Bronchial epithelial cell (primary cell): ENCODE measurements at regions not wholly inside any gene's neighbourhood (a gene's known extent, or its start where the extent isn't known, plus 50 kb on each side); places are given as distances from the start of the nearest gene placed in this dataset.

Experiments
- DNase-seq: peaks from one replicate; pipeline ENCODE4 v3.0.0-alpha.2; 2010; ENCODE audit warnings: low read depth
- FAIRE-seq: peaks from 2 replicates; lab custom pipeline; 2011; peaks lifted over from hg19 to GRCh38; lab: Jason Lieb, UNC
- H3K27me3 ChIP-seq: 2 replicates; pipeline ENCODE4 v1.5.1; 2011; ENCODE audit warnings: low read length; ENCODE audit not compliant: control insufficient read depth, insufficient read depth
- H3K36me3 ChIP-seq: 2 replicates; pipeline ENCODE4 v1.5.1; 2011; ENCODE audit warnings: low read length; ENCODE audit not compliant: control insufficient read depth, insufficient read depth
- H3K4me3 ChIP-seq: 2 replicates; pipeline ENCODE4 v1.5.1; 2011; ENCODE audit warnings: mild to moderate bottlenecking, low read depth, low read length, control low read depth
- TF ChIP-seq, protein P1 (sequence below): IDR thresholded peaks from 2 replicates; pipeline ENCODE4 v1.5.1; 2011; ENCODE audit warnings: mild to moderate bottlenecking, moderate library complexity, low read length, control low read depth, inconsistent platforms; ENCODE audit not compliant: insufficient read depth, severe bottlenecking

DNA sequence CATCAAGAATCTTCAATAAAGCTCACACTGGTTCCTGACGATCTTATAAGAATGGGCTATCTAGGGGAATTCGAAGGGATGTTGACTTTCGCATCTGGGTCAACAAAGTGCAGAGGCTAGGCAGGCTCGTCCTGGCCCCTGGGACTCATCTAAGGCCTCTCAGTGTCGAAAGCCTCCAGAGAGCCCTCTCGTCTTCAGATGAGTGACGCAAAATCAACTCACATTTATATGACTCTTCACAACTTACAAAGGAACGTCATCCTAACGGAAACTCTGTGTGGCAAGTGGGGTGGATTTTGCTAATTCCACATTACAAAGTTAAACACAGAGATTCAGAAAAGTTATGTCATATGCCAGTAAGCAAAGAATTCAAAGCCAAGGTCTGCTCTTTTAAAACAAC is 270.5 kb upstream of the EXOC2 start:
- H3K27me3 ChIP-seq, result peaks cover 7% of the 10 kb centered on the region
- FAIRE-seq, result no peak
- no peaks in the 10 kb centered on the region for H3K36me3 ChIP-seq
- H3K4me3 ChIP-seq, result no peak overlapping the region
- no peak for DNase-seq
- TF ChIP-seq, protein P1, sequence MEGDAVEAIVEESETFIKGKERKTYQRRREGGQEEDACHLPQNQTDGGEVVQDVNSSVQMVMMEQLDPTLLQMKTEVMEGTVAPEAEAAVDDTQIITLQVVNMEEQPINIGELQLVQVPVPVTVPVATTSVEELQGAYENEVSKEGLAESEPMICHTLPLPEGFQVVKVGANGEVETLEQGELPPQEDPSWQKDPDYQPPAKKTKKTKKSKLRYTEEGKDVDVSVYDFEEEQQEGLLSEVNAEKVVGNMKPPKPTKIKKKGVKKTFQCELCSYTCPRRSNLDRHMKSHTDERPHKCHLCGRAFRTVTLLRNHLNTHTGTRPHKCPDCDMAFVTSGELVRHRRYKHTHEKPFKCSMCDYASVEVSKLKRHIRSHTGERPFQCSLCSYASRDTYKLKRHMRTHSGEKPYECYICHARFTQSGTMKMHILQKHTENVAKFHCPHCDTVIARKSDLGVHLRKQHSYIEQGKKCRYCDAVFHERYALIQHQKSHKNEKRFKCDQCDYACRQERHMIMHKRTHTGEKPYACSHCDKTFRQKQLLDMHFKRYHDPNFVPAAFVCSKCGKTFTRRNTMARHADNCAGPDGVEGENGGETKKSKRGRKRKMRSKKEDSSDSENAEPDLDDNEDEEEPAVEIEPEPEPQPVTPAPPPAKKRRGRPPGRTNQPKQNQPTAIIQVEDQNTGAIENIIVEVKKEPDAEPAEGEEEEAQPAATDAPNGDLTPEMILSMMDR, result no peak

DNA sequence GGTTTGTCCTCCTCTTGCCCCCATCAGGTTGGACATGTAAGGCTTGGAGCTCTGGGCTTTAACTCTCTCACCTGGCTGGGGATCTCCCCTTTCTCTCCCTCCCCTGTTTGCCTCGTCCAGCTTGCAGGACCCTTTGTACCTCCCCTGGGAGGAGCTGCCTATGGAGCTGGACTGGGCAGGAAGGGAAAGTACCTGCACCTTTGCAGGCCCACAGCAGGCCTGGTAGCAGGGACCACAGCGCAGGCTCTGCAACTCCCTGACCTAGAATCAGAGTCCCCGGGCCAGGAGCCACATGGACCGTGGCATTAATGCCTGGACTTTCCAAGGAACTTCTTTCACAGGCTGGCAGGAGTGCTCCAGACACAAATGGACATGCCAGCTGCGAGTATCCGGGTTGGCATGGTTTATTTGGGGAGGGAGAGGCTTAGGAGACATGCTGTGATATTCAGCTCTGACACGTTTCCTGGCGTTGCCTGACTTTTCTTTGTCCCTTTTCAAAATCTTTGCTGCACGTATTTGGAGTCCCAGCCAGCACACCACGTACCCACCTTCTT is 268.5 kb upstream of the EXOC2 start:
- Histone ChIP-seq H3K27me3 (peaks cover 7% of the 10 kb centered on the region), H3K36me3 (no peaks in the 10 kb centered on the region), H3K4me3 (no peak overlapping the region)
- FAIRE-seq, result no peak
- TF ChIP-seq, protein P1, result no peak
- DNase-seq, result no peak

DNA sequence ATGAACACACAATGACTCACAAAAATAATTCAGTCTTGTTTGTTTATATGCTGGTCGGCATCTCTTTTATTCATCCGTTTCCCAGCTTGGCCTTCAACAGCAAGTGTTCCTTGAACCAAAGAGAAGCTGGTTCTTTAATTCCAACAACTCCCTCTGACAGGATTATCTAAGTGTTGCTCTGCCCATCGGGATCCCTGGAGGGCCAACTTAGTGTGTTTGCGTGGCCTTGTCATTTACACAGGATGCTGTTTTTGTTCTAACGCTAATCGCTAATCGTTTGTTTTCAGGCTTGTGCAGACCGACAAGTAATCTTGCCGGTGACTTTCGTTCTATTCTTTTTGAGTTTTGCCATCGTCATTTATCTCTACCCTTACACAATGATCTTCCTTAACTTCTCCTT is 267.4 kb upstream of the EXOC2 start:
- peaks cover 2% of the 10 kb centered on the region for H3K27me3 ChIP-seq
- no peak for FAIRE-seq

DNA sequence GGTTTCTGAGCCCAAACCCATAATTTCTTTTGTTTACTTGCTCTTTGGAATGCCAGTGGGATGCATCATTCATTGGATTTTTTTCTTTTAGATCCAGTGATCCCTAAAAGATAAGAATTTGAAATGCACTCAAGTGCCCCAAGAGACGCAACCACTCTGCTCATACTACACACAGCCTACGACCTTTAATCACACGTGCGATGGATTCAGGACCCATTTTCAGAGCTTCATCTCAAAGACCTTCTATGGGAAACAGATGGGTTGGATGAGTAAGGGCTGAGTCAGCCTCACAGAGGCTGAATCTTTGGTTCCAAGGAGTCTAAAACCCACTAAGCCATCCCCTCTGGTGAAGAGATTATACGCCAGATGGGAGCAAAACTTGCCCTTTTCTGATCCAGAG is 265.5 kb upstream of the EXOC2 start:
- FAIRE-seq, result no peak
- no peaks in the 10 kb centered on the region for H3K36me3 ChIP-seq

More for the DNA sequence above, 267.4 kb upstream of the EXOC2 start:
- H3K4me3 ChIP-seq, result no peak overlapping the region
- no peaks in the 10 kb centered on the region for H3K36me3 ChIP-seq
- TF ChIP-seq, protein P1, result no peak
- DNase-seq, result no peak

DNA sequence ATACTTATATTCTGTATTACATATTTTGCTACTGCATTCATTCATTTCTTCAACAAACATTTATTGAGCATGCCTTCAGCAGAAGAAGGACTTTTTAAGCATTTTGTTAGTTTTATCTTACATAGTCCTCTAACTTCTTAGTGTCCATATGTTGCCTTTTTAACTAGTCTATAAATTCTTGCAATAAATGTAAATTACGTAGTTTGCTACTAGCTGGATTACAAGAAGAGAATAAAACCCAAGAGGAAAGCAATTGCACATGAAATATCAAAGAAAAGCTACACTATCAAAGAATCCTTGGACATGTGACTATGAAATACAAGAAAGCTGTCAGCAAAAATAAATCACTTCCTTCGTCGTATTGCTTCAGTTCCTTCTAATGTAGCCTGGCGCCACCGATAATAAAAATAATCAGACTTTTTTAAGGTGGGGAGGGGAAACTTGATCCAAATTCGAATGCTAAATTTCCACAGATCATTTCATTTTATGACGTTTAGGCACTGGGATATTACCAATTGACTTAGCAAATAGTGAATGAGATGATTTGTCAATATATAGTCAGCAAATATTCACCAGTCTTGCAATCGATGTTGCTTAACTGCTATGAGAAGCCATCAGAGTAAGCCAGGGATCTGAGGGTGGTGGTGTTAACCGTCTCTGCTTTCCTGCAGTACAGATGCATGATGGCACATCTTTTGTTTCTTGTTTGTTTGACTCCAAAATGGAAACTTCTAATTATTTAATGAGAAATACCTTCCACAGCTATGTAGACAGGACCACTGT is 258.7 kb upstream of the EXOC2 start:
- no peaks in the 10 kb centered on the region for H3K36me3 ChIP-seq
- TF ChIP-seq, protein P1, result no peak
- DNase-seq, result no peak
- no peak overlapping the region for H3K4me3 ChIP-seq
- H3K27me3 ChIP-seq, result peaks cover 6% of the 10 kb centered on the region
- no peak for FAIRE-seq

More for the DNA sequence above, 265.5 kb upstream of the EXOC2 start:
- Histone ChIP-seq H3K27me3 (peaks cover 2% of the 10 kb centered on the region), H3K4me3 (no peak overlapping the region)
- TF ChIP-seq, protein P1, result no peak
- peak; percentile 27 for DNase-seq
